Adrenal gland (tissue), 5 donors: ENCODE measurements at regions not wholly inside any gene's neighbourhood (a gene's known extent, or its start where the extent isn't known, plus 50 kb on each side); places are given as distances from the start of the nearest gene placed in this dataset.

Experiments
- POLR2A ChIP-seq, 2 donors: fragments of 450-650 bp; IDR thresholded peaks; one replicate each; pipeline ENCODE4 v1.6.1; 2017; ENCODE audit warnings: antibody characterized with exemption in 2 of 2, mild to moderate bottlenecking in 2 of 2, moderate library complexity in 1 of 2
- TF ChIP-seq, protein P1 (sequence below), 6 experiments: fragments of 450-650 bp in 4 of 6; fragments of 200-600 bp in 2 of 6; sonication (generic) in 1 of 6; IDR thresholded peaks; 1 replicate in 5 of 6; 2 replicates in 1 of 6; pipeline versions ENCODE4 v1.5.1 to v1.8.0; 2016 to 2021; ENCODE audit warnings: antibody characterized with exemption in 6 of 6, mild to moderate bottlenecking in 2 of 6, moderate library complexity in 1 of 6
- donor health status: DM: no; HTN: no; CAD: no.

DNA sequence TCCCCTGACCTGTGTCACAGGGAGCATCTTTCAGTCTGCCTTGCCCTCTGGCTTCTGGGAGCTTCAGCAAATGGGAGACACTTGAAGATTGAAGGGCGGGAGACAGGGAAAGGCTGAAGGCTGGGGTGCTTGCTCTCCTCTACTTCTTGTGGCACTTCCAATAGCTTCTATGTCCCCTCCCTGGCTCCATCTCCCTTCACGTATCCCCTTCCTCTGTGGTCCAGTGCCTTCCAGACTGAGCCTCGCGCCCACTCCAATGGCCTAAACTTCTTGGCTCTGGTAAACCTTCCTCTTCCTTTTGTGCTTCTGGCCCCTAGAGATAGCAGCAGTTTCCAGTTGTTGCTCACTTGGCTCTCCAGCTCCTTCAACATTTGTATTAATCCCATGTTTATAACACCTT lies 69.8 kb upstream of the TOPAZ1 start:
- TF ChIP-seq, protein P1, sequence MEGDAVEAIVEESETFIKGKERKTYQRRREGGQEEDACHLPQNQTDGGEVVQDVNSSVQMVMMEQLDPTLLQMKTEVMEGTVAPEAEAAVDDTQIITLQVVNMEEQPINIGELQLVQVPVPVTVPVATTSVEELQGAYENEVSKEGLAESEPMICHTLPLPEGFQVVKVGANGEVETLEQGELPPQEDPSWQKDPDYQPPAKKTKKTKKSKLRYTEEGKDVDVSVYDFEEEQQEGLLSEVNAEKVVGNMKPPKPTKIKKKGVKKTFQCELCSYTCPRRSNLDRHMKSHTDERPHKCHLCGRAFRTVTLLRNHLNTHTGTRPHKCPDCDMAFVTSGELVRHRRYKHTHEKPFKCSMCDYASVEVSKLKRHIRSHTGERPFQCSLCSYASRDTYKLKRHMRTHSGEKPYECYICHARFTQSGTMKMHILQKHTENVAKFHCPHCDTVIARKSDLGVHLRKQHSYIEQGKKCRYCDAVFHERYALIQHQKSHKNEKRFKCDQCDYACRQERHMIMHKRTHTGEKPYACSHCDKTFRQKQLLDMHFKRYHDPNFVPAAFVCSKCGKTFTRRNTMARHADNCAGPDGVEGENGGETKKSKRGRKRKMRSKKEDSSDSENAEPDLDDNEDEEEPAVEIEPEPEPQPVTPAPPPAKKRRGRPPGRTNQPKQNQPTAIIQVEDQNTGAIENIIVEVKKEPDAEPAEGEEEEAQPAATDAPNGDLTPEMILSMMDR (IDR thresholded peaks at IDR 0.05) = no peak
- no peak for TF ChIP-seq POLR2A (IDR thresholded peaks at IDR 0.05)
